ENCODE measurements at regions not wholly inside any gene's neighbourhood (a gene's known extent, or its start where the extent isn't known, plus 50 kb on each side); places are given as distances from the start of the nearest gene placed in this dataset.

- H3K27me3 ChIP-seq (ENCODE audit: insufficient read depth, low read depth): no peaks in the 10 kb centered on the region
- H3K27ac ChIP-seq: no peak overlapping the region
- no peak overlapping the region for H3K4me2 ChIP-seq
- peaks cover 4% of the 10 kb centered on the region for H3K4me1 ChIP-seq (ENCODE audit: low read depth, poor library complexity, severe bottlenecking)
- no peak overlapping the region for H3K9ac ChIP-seq
- TF ChIP-seq, protein P1, sequence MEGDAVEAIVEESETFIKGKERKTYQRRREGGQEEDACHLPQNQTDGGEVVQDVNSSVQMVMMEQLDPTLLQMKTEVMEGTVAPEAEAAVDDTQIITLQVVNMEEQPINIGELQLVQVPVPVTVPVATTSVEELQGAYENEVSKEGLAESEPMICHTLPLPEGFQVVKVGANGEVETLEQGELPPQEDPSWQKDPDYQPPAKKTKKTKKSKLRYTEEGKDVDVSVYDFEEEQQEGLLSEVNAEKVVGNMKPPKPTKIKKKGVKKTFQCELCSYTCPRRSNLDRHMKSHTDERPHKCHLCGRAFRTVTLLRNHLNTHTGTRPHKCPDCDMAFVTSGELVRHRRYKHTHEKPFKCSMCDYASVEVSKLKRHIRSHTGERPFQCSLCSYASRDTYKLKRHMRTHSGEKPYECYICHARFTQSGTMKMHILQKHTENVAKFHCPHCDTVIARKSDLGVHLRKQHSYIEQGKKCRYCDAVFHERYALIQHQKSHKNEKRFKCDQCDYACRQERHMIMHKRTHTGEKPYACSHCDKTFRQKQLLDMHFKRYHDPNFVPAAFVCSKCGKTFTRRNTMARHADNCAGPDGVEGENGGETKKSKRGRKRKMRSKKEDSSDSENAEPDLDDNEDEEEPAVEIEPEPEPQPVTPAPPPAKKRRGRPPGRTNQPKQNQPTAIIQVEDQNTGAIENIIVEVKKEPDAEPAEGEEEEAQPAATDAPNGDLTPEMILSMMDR (conservative IDR thresholded peaks at IDR 0.05; ENCODE audit: low read depth, low read length): no peak
- no peaks in the 10 kb centered on the region for H4K20me1 ChIP-seq (ENCODE audit: insufficient read depth)
- H3K36me3 ChIP-seq (ENCODE audit: insufficient read depth): no peaks in the 10 kb centered on the region
- H3K4me3 ChIP-seq (IDR thresholded peaks at IDR 0.05; ENCODE audit: insufficient read depth, low read depth, low read length): no peak overlapping the region
- H3K79me2 ChIP-seq (ENCODE audit: insufficient read depth, low read depth): no peaks in the 10 kb centered on the region
- no peak overlapping the region for H2AFZ ChIP-seq (ENCODE audit: low read depth)
Observed at GRCh38 chr18:57961411-57961810, 82.6 kb upstream of the NEDD4L start.

DNA sequence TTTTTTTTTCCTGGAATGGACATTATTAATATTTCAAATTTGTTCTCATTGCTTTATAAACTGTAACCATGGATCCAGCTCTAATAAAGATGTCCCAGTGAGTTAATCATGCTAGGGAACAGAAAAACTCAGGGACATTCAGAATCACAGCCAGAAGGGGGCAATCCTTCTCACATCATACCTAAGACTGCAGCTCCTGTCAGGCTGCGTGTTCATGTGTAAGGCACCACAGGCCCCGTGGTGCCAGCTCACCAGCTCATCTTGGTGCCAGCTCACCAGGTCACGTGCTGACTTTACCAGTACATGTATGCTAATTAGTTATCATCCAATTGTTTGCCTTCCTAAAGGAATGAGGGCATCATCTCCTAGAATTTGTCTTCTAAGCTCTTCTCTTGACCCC lies 84.7 kb upstream of the NEDD4L start:
- Histone ChIP-seq H3K27ac (no peak overlapping the region), H3K4me1 (ENCODE audit: low read depth, poor library complexity, severe bottlenecking) (peaks cover 4% of the 10 kb centered on the region), H3K36me3 (ENCODE audit: insufficient read depth) (no peaks in the 10 kb centered on the region), H3K79me2 (ENCODE audit: insufficient read depth, low read depth) (no peaks in the 10 kb centered on the region), H2AFZ (ENCODE audit: low read depth) (0 out of 2 replicates have a peak overlapping the region, but pooled peaks have one; percentile 17), H3K4me2 (no peak overlapping the region), H3K27me3 (ENCODE audit: insufficient read depth, low read depth) (no peaks in the 10 kb centered on the region), H3K4me3 (IDR thresholded peaks at IDR 0.05; ENCODE audit: insufficient read depth, low read depth, low read length) (no peak overlapping the region), H4K20me1 (ENCODE audit: insufficient read depth) (no peaks in the 10 kb centered on the region), H3K9ac (no peak overlapping the region)
- TF ChIP-seq, protein P1 (conservative IDR thresholded peaks at IDR 0.05; ENCODE audit: low read depth, low read length): peak; percentile 73

DNA sequence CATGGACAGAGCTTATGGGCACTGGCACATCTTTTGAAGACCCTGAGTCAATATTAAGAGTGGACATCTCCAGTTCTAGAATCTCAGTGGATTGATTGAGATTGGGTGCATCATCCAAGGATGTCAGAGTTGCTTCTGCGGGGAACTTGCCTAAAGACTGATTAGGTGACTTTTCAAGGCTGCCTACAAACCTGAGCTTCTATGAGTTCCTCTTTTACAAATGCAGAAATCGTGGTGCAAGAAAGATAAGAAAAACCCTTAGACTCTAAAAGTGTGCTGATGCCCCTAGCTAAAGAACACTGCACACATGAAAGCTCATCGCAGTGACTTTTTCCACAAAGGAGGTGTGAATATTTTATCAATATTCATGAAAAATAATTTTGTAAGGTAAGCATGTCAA lies 86.8 kb upstream of the NEDD4L start:
- Histone ChIP-seq H4K20me1 (ENCODE audit: insufficient read depth) (no peaks in the 10 kb centered on the region), H3K27ac (no peak overlapping the region), H3K4me1 (ENCODE audit: low read depth, poor library complexity, severe bottlenecking) (peaks cover 4% of the 10 kb centered on the region), H3K9ac (no peak overlapping the region), H3K4me2 (no peak overlapping the region), H3K27me3 (ENCODE audit: insufficient read depth, low read depth) (no peaks in the 10 kb centered on the region), H3K36me3 (ENCODE audit: insufficient read depth) (no peaks in the 10 kb centered on the region), H3K79me2 (ENCODE audit: insufficient read depth, low read depth) (no peaks in the 10 kb centered on the region), H3K4me3 (IDR thresholded peaks at IDR 0.05; ENCODE audit: insufficient read depth, low read depth, low read length) (no peak overlapping the region), H2AFZ (ENCODE audit: low read depth) (no peak overlapping the region)
- TF ChIP-seq, protein P1 (conservative IDR thresholded peaks at IDR 0.05; ENCODE audit: low read depth, low read length): no peak

DNA sequence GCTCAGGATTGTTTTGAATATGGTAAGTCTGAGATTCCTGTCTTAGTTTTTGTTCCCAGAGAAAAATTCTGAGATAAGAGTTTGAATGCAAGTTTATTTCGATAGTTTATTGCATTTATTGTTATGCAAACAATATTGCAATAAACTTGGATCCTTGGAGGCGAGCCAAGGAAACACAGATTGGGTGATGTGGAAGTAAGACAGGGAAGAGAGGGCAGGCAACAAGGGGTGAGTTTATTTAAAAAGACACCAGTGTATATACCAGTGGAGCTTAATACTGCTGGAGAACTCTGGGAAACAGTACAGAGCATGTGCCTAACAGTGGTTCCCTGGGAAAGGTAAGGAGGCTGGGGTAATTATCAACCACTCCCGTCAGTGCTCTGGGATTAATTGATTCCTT lies 87.5 kb upstream of the NEDD4L start:
- Histone ChIP-seq H3K27ac (no peak overlapping the region), H3K4me2 (no peak overlapping the region), H3K36me3 (ENCODE audit: insufficient read depth) (no peaks in the 10 kb centered on the region), H3K79me2 (ENCODE audit: insufficient read depth, low read depth) (no peaks in the 10 kb centered on the region), H3K4me1 (ENCODE audit: low read depth, poor library complexity, severe bottlenecking) (peaks cover 4% of the 10 kb centered on the region), H3K9ac (no peak overlapping the region), H4K20me1 (ENCODE audit: insufficient read depth) (no peaks in the 10 kb centered on the region), H3K4me3 (IDR thresholded peaks at IDR 0.05; ENCODE audit: insufficient read depth, low read depth, low read length) (no peak overlapping the region), H2AFZ (ENCODE audit: low read depth) (no peak overlapping the region), H3K27me3 (ENCODE audit: insufficient read depth, low read depth) (no peaks in the 10 kb centered on the region)
- TF ChIP-seq, protein P1 (conservative IDR thresholded peaks at IDR 0.05; ENCODE audit: low read depth, low read length): no peak

Measured in KMS-11 (cell line).